Epidermal melanocyte (primary cell): ENCODE measurements at regions not wholly inside any gene's neighbourhood (a gene's known extent, or its start where the extent isn't known, plus 50 kb on each side); places are given as distances from the start of the nearest gene placed in this dataset.

ENCODE experiments used
- DNase-seq: peaks from one replicate; pipeline ENCODE4 v3.0.0; 2011; ENCODE audit warnings: low spot score; ENCODE audit not compliant: insufficient read length

DNA sequence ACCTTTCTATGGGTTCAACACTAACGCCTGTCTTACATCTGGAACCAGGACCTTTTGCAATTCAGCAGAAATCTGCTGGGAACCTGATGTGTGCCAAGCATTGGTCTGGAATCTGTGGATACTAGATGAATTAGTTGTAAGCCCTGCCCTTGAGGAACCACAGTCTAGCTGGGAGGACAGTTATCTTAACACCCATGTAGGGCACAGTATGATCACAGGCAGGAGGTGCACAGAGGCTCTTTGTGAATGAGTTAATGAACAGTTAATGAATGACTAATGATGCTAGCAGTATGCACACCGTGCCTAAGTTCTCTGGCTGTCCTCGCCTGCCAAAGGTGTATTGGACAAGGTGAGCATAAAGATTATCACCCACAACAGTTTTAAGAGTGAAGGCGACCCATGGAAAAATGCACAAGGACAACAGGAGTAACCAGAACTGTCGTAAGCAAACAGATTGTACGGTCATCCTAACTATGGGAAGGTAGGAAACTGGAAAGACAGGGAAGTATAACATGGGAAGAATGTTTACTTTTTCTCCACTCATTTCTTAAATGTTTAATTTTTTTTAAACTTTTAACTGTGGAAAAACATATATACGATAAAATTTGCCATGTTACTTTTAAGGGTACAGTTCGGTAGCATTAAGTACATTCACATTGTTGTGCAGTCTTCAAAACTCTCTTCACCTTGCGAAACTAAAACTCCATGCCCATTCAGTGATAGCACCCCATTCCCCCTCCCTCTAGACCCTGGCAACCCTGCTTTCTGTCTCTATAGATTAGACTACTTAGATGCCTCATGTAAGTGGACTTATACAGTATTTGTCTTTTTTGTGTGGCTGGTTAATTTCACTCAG lies 139.9 kb downstream of the CXCL12 start:
- DNase-seq = no peak

DNA sequence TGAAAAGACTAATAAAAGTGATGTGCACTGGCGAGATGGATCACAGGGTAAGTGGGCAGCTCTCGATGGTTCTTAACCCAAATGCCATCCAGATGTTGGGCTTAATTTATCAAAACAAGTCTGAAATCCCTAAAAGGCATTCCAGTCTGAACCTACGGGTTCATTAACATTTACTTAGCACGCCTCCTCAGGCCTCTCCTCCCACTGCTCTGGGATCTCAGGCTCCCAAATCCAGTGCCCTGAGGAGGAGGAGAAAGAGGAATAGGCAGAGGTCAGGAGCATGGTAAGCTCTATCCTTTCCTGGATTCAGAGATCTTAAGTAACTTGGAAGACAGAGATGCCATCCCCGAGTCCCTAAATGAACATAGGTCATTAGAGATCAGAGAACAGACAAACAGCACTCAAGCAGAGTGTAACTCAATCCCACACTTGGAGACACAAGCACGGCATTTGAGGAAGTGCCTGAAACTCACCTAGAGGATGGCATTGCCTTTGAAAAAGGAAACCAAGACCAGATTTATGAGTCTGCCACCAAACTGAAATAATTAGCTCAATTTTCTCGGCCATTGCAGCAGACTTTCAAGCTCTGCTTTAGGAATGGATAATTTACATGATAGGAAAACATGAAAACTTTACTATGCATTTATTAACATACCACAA lies 140.9 kb downstream of the CXCL12 start:
- DNase-seq = no peak

GRCh38 chr10:44242826-44243225 lies 142.1 kb downstream of the CXCL12 start:
- DNase-seq = no peak

GRCh38 chr10:44242091-44242490 lies 142.8 kb downstream of the CXCL12 start:
- no peak for DNase-seq

DNA sequence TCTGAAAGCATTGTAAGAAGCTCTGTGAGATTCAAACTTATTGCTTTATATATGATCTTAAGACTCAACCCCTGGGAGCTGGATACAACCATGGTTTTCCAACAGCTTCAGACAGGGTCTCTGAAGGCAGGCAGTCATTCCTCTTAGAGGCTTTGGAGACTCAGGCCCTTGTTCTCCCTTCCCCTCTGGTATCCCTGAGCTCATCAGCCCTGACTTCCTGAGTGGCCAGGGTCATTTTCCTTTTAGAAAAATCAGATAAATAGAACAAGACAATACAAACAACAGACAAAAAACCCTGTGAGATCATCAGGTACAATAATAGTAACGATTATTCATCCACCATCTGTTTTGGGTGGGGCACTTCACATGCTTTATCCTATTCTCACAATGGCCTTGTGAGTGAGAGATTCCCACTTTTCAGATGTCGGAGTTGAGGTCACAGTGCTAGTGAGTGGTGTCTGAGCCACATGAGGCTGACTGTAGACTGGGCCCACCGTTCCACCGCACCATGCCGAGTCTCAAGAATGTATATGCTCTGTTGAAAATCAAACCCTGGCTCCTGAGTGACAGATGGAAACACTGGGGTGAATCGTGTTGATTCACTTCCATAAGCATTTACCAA lies 144.2 kb downstream of the CXCL12 start:
- DNase-seq = no peak

DNA sequence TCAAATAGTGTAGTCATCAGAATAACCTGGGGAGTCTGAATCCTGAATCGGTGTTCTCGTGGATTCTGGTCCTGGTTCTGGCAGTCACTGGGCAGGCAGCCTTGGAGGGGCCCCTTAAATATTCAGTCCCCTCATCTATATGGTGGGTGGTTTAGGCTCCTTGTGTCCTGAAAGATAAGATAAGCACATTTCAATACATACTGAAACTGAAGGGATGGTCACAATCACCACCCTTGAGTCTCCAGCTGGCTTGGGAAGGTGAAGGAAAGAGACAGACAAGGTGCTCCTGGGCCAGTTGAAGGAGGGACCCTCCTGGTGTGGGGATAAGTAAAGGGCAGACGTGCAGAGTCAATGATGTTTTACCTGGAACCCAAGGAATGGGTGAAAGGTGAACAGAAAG lies 146.7 kb downstream of the CXCL12 start:
- DNase-seq = no peak

- DNase-seq = no peak
These were observed 147.4 kb downstream of the CXCL12 start for GRCh38 chr10:44237364-44238049.

DNA sequence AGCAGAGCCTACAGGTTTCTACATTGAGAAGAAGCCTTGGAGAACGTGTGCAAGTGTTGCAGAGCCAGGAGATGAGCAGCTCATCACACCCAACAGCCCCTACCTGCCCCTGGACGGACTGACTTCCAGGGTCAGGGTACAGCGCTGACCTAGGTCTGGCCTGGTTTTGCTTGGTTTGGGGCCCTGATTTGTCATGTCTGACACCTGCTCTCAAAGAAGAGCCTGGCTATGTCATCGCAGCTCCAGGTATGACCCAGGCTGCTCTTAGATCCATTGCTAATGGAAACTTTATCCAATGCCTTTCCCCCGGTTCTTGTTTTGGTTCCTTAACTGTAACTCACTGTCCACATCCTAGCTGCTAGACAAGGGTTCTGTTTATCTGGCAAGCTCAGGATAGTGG lies 149.5 kb downstream of the CXCL12 start:
- DNase-seq = no peak

DNA sequence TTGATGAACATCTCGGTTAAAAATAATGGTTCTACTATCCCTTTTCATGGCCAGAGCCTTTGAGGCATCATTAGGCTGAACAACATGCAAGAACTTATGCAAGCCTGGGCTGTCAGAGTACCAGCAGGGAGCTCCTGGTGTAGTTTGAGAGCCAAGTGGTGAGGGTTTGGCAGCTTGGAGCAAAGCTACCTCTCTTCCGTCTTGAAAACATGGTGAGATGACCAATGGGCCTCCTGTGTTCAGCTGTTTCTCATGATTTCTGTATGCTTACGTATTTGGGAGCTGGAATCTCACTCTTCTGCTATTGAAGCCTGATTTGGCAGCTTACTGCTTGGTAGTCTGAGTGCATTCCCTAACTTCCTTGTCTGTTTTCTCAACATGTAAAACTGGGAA lies 150.4 kb downstream of the CXCL12 start:
- DNase-seq = no peak

DNA sequence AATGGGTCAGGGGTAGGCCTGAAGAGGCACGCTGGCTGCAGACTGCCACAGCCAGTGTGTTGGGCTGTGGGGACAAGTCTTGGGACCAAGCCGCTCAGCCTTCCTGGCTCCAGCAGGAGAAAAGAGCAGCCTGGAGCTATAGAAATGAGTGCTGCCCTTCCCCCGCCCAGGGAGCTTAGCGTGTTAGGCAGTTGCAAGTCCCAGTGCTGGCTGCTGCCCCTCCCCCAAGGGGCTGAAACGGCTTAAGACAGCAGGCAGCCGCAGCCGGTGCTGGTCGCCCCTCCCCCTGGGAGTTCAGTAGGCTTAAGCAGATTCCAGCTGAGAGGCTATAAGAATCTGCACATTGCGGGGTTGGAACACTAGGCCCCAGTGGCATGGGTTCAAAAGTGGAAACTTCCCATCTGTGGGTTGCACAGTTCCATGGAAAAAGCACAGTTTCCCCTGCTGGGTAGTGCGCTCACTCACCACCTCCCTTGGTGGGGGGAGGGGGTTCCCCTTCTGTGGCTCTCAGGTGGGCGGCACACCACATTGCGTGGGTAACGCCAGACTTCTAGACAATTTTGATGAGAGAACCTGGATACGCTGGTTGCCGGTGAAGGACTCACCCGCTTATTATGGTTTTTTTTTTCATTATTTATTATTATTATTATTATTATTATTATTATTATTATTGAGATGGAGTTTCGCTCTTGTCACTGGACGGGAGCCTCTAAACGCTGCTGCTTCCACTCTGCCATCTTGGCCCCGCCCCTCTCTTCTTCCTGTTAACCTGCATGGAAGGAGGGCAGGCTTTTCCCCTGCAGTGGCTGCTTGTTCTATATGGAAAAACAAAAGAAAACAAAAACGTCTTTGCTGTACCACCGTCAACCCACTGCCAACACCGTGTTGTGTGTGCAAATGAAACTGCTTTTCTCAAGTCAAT lies 151.1 kb downstream of the CXCL12 start:
- DNase-seq = no peak

DNA sequence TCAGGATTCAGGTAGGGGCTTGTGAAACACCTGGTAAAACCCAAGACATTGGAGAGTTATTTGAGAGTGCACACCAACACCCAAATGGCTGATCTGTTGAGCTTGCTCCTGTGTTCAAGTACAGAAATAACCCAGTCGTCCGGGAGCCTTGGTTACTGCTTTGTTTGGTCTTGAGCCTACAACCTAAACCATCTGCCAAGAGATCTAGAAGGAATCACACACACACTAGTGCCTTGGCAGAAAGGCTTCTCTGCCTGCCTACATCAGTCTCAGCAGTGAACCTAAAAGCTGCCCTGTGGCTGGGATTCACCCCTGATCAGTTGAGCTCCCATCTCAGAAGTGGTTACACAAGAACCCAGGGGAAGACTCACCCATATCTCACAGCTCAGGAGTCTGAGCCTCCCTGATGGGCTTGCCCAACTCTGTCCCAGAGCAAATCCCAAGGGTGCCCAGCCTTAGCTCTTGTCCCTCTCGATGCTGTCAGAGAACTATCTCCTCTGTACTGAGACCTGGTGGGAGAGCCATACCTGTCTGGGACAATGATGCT lies 167.6 kb downstream of the CXCL12 start:
- no peak for DNase-seq

DNA sequence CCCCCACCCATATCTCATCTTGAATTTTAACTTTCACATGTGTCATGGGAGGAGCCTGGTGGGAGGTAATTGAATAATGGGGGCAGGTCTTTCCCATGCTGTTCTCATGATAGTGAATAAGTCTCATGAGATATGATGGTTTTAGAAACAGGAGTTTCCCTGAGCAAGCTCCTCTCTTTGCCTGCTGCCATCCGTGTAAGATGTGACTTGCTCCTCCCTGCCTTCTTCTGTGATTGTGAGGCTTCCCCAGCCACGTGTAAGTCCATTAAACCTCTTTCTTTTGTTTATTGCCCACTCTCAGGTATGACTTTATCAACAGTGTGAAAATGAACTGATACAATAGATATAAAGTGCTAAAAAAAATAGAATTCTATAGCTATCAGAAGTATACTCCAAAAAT lies 168.8 kb downstream of the CXCL12 start:
- no peak for DNase-seq

DNA sequence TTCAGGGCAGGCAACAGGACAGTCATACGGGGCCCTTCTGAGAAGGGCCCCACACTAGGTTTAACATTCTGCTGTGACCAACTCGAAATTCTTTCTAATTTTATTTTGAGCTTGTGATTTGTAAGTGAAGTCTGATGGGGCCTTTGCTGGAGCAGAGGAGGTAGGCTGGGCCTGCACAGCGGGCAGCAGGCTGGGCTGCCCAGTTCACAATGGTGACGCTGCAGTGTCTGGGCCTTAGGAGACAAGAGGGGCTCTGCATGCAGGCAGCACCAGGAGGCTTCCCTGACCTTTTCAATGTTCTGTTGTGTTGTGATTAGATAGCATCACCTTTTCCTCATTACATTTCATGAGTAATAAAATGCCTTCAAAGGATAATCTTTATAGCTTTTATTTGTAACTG lies 175.1 kb downstream of the CXCL12 start:
- no peak for DNase-seq

GRCh38 chr10:44207160-44207559 lies 177.7 kb downstream of the CXCL12 start:
- DNase-seq = no peak

GRCh38 chr10:44206127-44206818 lies 178.6 kb downstream of the CXCL12 start:
- peak; percentile 40 for DNase-seq

DNA sequence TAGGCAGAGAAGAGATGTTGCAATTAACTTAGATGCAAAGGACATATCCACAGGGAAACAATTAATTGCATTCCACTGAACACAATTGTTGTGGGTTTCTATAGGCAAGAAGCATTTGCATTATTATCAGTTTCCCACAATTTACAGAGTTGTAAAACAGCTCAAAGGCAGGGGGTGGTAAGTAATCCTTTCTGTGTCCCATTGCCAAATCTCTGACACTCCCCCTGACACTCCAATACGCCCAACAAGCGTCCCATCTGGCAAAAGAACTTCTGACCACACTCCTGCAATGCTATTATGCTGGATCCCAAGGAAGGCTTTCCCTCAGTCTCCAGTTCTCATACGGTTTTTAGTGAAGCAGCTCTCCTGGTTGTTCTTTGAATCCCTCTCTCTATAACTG lies 179.8 kb downstream of the CXCL12 start:
- DNase-seq = no peak

GRCh38 chr10:44203535-44203934 lies 181.4 kb downstream of the CXCL12 start:
- no peak for DNase-seq

GRCh38 chr10:44202952-44203351 lies 181.9 kb downstream of the CXCL12 start:
- no peak for DNase-seq

DNA sequence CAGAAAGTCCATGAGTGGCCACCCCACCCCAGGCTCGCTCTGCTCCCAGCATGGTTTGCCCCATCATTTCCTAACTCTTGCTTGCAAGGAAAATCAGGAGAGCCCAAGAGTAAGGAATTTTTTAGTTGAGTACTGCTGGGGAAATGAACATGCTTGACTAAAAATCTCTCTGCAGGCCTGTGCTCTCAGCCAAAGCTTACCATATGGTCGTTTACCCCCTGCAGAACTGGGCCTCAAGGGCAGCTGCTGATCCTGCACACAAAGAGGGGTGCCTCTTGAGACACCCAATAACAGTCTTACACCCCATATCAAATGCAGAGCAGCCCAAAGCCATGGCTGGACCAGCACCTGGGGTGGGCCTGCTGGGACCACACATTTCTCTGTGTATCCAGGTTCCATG lies 183.2 kb downstream of the CXCL12 start:
- DNase-seq = no peak

GRCh38 chr10:44201011-44201410 lies 183.9 kb downstream of the CXCL12 start:
- no peak for DNase-seq
